Stimulated activated CD4-positive, alpha-beta T cell treated with anti-CD3 and anti-CD28 coated beads, Interleukin-15, amount 100 ng/mL, for 48 hours (primary cell): ENCODE measurements at regions not wholly inside any gene's neighbourhood (a gene's known extent, or its start where the extent isn't known, plus 50 kb on each side); places are given as distances from the start of the nearest gene placed in this dataset.
A peak's percentile ranks its signal among the peaks of the same experiment; 100 is the strongest.

ENCODE experiments used
- DNase-seq, 2 donors: peaks; one replicate each; pipeline ENCODE4 v3.0.0-alpha.2; 2020; ENCODE audit warnings: low read depth in 2 of 2

DNA sequence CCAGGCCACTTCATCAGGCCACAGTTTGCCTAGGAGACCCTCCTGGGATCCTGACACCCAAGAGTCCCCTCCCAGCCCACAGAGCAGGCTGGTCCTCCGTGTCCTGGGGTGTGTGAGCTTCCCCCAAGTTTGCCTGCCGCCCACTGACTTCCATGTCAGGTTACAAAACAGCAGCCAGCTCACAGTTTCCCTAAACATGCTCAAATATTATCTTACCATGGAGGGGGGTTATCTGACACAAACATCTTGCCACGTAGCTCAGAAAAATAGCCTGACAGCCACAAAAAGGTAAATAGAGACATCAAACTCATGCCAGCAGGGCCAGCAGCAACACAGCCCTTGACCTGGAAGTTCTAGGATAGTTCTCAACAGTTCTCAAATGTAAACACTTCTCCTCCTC lies 346.5 kb downstream of the TNS1 start:
- no peak for DNase-seq

DNA sequence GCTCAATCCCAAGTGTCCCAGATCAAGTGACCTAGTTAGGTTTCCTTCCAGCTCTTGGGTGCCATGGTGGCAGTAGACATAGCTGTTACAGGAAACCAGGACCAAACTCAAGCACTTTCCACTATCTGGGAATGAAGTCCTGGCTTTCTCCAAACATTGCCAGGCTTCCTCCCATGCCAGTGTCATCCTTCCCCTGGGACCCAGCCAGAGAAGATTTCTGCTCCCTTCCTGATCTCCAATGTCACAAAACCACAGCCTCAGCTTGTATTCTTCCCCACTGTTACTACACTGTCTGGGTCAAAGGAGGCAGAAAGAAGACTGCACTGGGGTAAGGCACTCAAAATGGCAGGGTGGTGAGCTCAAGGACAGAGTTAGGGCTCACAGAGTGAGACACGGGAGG lies 347.1 kb downstream of the TNS1 start:
- DNase-seq = no peak

DNA sequence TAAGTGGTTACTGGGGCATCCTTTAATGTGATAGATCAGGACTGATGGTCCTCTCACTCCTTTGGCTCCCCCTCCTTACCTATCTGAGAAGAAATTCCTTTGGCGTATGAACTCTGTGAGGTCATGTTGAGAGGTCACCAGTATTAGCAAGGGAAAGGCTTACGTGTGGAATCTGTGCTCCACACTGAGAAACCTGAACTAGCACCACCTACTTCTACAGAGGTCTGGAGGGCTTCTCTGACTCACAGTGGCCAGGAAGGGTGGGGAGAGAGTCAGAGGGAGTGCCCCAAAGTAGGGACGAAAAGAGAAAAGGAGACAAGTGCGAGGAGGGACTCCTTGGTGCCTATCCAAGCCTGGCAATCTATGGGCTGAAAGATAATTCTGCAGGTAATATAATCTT lies 348.6 kb downstream of the TNS1 start:
- no peak for DNase-seq

DNA sequence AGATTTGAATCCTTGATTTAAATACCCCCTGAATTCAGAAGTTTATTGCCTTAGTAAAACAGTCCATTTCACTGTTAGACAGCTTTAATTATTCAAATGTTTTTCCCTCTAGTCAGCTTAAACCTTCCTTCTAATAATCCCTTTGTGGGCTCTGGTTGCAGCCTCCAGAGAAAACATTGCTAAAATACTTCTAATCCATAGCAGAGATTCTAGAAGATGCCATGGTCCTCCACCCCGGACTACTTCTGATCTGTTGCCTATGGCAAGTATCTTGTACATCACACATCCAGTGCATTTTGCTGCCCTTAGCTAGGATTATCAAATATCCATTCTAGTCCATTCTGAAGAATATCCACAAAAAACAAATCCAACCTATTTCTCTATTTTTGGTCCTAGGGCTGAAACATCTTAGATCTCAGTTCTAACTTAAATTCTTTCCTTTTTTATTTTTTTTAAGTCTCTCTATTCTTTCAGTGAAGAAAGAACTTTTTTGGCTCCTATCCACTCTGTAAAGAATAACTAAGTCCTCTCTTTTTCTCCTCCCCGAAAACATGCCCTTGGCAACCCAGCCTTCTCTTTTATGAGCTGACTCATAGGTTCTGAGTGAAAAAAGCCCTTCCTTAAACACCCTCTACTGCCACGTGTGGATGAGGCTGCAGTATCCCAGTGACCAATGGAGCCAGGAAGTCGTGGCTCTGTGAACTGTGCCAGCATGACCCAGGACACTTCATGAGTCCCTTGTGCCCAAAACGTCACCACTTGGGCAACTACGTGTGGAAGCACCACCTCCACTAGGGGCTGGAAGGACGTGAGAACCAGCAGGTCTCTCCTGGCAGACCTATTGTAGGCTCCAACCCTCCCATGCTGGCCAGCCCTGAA lies 349.8 kb downstream of the TNS1 start:
- no peak for DNase-seq

DNA sequence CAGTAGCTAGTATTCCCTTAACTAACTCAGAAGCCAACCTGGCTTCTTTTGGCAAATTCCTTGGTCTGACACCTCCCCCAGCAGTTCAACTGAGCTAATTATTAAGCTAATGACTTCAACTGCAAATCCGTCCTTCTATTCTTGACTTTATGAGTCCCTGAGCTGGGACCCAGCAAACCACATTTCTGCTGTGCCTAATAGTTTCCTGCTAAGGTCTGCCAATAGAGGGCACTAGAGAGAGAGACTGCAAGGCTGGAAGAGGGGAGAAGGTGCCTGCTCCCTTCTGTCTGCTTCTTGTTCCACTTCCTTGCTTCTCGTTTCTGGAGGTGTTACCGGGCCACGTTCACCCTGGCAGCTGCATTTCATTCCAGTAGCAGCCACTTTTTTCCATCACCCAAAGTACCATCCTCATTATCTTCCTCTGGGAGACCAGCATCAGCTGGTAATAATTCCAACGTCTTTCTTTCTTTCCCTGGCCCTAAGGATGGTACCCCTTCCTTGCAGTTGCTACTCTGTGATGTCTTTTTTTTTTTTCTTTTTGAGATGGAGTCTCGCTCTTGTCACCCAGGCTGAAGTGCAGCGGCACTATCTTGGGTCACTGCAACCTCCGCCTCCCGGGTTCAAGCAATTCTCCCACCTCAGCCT lies 352.0 kb downstream of the TNS1 start:
- DNase-seq = peak in 1 of 2 donors; percentile 4

DNA sequence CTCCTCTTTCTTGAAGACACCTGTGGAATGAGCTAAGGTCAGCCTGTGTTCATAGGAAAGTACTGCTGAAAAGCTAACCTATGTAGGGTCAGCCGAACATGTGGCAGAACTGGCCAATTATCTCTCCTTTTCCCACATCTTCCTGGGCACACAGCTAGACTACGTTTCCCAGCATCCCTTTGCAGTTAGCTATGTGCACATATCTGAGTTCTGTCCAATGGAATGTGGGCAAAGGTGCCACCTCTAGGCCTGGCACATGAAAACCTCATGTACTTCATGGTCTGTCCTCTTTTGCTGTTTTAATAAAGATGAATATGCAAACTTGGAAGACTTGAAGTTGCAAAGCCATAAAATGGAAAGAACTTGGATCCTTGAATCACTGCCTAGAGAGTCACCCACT lies 352.6 kb downstream of the TNS1 start:
- DNase-seq = no peak

DNA sequence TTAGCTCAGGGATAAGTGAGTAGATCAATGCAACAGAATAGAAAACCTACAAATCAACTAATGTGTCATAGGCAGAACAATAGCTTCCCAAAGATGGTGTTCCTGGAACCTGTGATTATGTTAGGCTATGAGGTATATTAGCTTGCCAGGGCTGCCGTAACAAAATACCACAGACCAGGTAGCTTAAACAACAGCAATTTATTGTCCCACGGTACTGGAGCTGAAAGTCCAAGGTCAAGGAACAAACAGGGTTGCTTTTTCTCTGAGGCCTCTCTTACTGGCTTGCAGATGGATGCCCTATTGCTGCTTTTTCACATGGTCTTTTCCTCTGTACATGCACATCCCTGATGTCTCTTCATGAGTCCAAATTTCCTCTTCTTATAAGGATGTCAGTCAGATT lies 354.9 kb downstream of the TNS1 start:
- no peak for DNase-seq

DNA sequence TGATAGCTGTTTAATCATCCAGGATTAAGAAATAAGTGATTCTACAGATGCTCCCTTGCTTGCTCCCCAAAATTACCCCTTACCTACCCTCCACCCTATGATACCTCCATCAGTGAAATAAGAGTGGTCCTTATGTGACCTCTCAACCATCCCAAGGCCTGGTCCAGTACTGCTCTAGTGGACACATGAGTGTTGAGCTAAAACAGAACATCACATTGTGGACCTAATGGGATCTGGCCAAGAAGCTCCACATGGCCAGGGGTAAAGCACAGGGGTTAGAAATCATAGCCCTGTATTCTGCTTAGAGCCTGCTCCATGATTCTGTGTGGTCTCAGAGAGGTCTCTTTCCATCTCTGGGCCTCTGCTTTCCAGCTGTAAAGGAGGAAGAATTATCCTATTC lies 355.6 kb downstream of the TNS1 start:
- DNase-seq = no peak

DNA sequence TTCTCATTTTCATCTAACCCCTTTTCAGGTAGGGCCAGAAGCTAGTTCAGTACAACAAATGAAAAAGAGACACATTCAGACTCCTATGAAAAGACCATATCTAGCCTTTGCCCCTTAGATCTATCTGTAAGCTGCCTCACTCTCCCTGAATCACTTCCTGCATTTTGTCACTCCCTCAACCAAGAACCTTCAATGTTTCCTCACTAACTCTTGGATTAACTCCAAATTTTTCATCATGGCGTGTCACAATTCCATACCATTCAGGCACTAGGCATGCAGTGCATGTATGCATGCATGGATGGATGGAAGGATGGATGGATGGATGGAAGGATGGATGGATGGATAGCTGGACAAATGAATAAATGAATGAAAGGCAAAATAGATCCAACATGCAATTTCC lies 356.9 kb downstream of the TNS1 start:
- DNase-seq = no peak

DNA sequence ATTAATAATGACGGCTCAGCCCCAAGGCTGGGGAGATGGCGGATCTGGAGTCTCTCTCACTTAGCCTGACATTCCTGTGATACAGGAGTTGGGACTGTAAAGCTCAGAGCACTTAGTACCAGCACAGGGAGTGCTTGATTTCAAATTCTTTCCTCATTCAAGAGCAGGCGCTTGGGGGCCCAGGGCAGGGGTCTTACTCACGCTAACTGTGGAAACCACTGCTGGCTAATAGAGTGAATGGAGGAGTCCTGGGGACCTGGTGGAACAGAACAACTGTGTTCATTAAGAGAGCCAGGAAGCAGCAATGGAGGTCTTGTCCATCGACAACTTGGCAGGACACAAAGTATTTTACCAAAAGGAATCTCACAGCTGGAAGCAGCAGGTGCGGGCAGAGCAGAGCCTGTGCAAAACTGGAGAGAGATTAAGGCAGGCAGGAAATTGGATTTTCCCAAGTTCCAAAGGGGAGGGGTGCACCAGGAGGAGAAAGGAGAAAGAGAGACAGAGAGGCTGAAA lies 358.9 kb downstream of the TNS1 start:
- no peak for DNase-seq

DNA sequence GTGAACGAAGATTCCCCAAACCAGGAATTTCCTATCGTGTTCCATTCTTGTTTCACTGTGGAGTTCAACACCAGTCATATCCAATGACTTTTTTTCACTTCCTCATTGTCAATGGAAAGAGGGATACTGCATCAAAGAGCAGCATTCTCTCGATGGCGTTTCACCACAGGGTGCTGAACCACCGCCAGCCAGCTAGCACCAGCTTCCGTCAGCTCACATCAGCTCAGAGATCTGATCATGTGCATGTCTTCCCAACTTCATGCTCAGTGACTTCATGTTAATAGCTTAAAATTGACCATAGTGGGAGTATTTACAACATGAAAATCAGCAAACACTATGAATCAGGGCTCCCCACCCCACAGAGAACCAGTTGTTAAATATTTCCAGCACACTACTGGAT lies 359.9 kb downstream of the TNS1 start:
- DNase-seq = no peak

DNA sequence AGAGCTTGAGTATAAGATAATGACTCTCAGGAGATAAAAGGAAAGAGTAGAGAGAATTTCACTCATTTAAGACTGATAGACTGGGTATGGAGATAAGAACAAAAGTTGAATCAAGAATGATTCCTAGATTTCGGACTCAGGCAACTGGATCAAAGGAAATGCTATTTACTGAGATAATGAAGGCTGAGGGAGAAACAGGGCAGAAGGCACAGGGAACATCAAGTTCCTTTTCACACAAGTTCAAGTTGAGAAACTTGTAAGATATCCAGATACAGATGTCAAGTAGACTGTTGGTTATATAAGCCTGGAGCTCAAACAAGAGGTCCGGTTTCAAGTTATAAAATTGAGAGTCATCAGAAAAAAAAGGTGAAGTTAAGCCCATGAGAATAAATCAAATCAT lies 360.8 kb downstream of the TNS1 start:
- no peak for DNase-seq

DNA sequence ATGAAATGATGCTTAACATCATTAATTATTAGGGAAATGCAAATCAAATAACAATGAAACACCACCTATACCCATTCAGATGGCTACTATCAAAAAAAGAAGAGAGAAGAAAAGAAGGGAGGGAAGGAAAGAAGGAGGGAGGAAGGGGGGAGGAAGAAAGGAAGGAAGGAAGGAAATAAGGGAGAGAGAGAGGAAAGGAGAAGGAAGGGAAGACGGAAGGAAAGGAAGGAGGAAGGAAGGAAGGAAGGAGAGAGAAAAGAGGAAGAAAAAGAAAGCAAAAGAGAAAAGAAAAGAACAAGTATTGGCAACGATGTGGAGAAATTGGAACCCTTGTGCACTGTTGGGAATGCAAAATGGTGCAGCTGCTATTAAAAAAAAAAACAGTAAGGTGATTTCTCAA lies 363.3 kb downstream of the TNS1 start:
- DNase-seq = no peak

DNA sequence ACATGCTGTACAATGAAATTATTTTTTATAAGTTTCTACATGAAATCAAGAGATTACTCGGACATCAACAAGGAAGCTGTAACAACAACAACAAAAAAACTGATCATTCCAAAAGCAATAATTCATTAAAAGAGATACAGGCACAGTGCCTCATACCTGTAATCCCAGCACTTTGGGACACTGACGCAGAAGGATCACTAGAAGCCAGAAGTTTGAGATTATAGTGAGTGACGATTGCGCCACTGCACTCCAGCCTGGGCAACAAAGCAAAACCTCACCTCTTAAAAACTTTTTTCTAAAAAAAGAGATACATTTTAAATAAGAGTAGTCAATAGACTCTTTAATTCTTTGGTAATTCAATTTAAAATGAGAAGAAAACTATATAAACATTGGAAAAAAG lies 364.3 kb downstream of the TNS1 start:
- no peak for DNase-seq

DNA sequence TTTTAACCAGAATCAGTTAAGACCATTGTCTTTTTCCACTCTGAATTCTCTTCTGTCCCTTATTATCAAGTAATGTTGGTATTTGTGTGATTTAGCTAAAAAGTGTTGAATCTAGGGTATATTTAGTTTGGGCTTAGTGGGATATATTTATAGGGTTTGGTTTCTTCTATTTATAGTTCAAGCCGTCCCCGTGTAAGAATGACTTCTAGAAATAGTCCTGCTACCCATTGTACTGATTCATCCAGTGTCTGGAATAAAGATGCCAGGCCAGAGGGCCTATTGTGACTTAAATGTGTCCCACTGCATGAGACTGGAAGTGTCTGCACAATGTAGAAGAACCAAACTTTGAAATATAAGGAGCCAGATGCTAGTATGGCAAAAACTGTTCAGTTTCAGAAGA lies 364.8 kb downstream of the TNS1 start:
- no peak for DNase-seq

DNA sequence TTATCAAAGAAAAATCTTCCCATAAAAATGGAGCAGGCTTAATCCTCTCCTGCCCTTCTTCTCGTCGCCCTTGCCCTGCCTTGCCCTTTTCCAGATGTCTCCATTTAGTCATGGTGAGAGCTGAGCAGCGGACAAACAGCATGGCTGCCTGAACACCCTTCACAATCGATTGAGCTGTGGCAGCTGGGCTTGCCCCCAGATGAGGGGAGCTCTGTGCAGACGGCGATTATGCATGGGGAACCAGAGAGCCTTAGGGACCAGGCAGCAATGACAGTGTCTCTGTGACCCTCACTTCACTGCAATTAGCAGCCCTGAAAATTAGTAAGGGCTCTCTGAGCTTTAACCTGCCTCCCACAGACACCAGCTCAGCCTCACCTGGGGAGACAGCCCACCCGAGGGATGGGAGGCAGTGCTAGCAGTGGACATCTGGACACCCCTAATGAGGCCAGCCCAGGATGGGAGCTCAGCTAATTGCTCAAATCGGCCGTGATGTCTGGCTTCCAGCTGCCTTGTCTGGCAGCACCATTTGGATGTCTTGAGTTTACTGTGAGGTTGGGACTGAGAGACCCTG lies 365.7 kb downstream of the TNS1 start:
- DNase-seq = no peak

DNA sequence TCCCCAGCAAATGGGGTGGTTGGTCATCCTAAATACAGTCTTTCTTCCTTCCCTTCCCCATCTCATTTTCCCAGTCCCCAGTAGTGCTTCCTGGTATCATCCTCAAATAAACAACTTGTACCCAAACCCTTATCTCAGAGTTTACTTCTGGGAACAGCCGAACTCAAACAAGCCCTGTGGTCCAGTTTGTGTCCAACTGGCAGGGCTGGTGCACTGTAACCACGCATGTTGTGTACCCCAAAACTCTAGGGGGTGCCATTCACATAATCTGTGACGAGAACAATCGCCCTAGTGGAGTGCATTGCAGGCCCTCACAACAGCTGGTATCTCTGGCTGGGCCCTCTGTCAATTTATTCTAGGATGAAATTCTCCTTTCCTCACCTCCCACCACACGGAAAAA lies 366.2 kb downstream of the TNS1 start:
- DNase-seq = no peak

DNA sequence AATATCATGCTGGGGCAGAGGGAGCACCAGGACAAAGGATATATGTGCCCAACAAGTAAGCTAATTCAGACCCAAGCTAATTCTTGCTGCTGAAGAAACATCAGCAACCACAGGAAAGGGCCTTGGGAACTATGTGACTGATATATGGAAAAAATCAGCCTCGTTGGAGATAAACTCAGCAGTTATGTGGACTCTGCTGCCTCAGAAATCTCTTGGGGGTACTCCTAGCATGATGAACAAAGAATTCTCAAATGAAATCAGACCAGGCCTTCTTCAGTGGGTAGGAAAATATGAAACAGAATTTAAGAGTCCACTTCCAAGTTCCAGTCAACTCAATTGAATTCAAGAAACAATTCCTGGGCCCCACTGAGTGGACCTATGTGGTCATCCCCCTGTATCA lies 367.9 kb downstream of the TNS1 start:
- no peak for DNase-seq

DNA sequence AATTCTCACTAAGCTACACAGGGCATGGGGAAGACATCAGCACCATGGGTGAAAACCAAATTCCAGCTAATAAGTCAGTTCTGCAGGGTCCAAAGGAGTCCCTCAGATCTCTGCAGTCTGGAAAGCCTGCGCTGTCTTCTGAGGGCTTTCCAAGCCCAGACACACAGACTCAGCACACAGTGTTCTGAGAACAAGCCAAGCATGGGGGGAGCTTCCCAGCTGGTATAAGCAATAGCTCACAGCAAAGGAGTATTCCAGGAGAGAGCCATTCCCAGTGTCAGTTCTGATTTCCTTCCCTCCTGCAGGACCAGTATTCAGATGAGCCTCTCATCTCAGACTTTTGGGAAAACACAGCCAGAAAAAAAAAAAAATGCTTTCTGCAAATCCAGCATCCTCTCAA lies 370.8 kb downstream of the TNS1 start:
- no peak for DNase-seq

DNA sequence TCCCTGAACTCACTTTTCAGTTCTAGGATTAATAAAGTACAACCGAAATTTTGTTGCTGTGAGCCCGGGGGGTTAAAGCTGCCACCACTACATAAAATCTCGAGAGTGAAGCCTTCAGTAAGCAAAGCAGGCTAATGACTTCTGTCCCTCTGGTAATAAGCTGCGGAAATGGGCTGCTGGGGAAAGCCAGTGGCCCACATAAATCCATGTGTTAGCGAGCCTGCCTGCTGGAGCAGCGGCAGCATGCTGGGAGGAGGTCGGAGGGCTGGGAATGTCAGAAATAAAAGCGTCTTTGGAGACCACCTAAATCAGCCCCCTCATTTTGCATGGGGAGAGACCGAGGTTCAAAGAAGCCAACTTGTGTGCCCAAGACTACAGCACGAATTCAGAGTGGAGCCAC lies 371.7 kb downstream of the TNS1 start:
- no peak for DNase-seq

DNA sequence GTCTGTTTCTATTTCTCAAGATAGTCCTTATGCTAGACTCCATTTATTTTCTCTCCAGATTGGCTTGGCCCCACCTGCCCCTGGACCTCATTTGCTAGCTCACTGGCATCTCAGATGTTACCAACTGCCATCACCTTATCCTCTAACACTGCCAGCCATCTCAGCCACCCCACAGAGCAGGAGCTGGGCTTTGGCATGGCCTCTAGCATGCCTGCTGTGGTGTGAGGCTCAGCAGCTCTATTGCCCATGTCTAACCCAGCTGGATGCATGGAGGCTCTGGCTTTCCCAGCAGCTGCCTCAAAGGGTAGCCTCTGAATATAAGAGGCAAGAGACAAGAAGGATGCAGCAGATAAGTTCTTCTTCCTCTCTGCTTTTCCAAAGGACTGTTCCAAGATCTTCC lies 373.4 kb downstream of the TNS1 start:
- DNase-seq = no peak

DNA sequence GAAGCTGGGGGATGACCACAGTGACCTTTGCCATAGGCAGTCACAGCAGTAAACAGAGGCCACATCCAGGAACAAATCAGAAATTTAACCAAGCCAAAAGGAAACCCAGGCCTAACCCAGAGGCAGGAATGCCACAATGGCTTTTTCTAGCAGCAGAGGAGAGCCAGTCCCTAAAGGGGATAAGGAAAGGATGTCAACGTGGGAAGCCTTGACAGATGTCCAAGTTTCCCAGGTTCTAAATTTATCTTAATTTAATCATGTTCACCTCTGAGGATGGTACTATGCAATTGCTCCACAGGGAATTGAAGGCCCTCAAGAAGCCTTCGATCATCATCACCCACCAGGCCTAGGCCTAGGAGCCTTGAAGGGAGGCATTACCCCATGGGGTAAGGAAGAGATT lies 374.7 kb downstream of the TNS1 start:
- no peak for DNase-seq

DNA sequence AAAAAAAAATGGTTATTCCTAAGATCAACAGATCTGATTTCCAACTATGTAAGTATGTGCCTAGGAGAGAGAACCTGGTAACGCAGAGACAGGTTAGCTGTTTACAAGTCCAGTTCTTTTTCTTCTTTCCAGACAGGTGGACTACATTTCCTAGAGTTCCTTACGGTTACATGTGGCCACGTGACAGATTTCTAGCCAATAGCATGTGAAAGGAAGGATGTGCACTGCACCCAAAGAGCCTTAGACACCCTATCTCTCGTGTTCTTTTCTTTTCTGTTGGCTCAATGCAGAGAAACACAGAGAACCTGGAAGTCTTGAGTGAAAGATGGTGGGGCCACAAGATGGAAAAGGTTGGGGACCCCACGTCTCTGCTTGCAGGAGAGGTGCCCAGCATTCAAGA lies 375.9 kb downstream of the TNS1 start:
- no peak for DNase-seq
